GM21717 (cell line): ENCODE measurements at regions not wholly inside any gene's neighbourhood (a gene's known extent, or its start where the extent isn't known, plus 50 kb on each side); places are given as distances from the start of the nearest gene placed in this dataset.
"Not testable (repeated sequence)": the region's sequence is repeated elsewhere in the genome, so short reads cannot be mapped to it uniquely, and the experiment has no call there.

Source experiments
- ATAC-seq: cut with Tn5 transposase; IDR thresholded peaks from one replicate; pipeline ENCODE4 v1.9.1; 2021; ENCODE audit warnings: mild to moderate bottlenecking, moderate library complexity; ENCODE audit not compliant: unreplicated experiment

- ATAC-seq = no peak
Observed at GRCh38 chr5:104635227-104635626, 1072.6 kb upstream of the NUDT12 start.

GRCh38 chr5:104628911-104629310 lies 1066.3 kb upstream of the NUDT12 start:
- ATAC-seq = no peak

GRCh38 chr5:104626122-104626521 lies 1063.5 kb upstream of the NUDT12 start:
- ATAC-seq = no peak

- ATAC-seq = no peak
Observed at GRCh38 chr5:104612005-104612404, 1049.4 kb upstream of the NUDT12 start.

- no peak for ATAC-seq
Observed at GRCh38 chr5:104611135-104611767, 1048.7 kb upstream of the NUDT12 start.

- ATAC-seq = no peak
Observed at GRCh38 chr5:104606258-104606829, 1043.8 kb upstream of the NUDT12 start.

- ATAC-seq = no peak
Observed at GRCh38 chr5:104599726-104600125, 1037.1 kb upstream of the NUDT12 start.

GRCh38 chr5:104598285-104598684 lies 1035.7 kb upstream of the NUDT12 start:
- ATAC-seq = no peak

GRCh38 chr5:104594850-104595249 lies 1032.3 kb upstream of the NUDT12 start:
- no peak for ATAC-seq

GRCh38 chr5:104576677-104577076 lies 1014.1 kb upstream of the NUDT12 start:
- ATAC-seq = no peak

- ATAC-seq = no peak
Observed at GRCh38 chr5:104573949-104574709, 1011.5 kb upstream of the NUDT12 start.

GRCh38 chr5:104569621-104570020 lies 1007.0 kb upstream of the NUDT12 start:
- ATAC-seq = no peak

- no peak for ATAC-seq
Observed at GRCh38 chr5:104564530-104564929, 1001.9 kb upstream of the NUDT12 start.

GRCh38 chr5:104556957-104557356 lies 994.4 kb upstream of the NUDT12 start:
- no peak for ATAC-seq

GRCh38 chr5:104551628-104552027 lies 989.0 kb upstream of the NUDT12 start:
- no peak for ATAC-seq

GRCh38 chr5:104546871-104547270 lies 984.3 kb upstream of the NUDT12 start:
- ATAC-seq = not testable (repeated sequence)

GRCh38 chr5:104541141-104541785 lies 978.7 kb upstream of the NUDT12 start:
- ATAC-seq = no peak

GRCh38 chr5:104540448-104540847 lies 977.9 kb upstream of the NUDT12 start:
- ATAC-seq = no peak

- ATAC-seq = no peak
Observed at GRCh38 chr5:104539618-104540350, 977.2 kb upstream of the NUDT12 start.

GRCh38 chr5:104538734-104539133 lies 976.1 kb upstream of the NUDT12 start:
- no peak for ATAC-seq

GRCh38 chr5:104533498-104533897 lies 970.9 kb upstream of the NUDT12 start:
- ATAC-seq = no peak
